ENCODE measurements at regions not wholly inside any gene's neighbourhood (a gene's known extent, or its start where the extent isn't known, plus 50 kb on each side); places are given as distances from the start of the nearest gene placed in this dataset.

GRCh38 chr1:230577537-230577936 lies 64.7 kb upstream of the COG2 start:
- TF ChIP-seq POLR2A (IDR thresholded peaks at IDR 0.05; ENCODE audit: low read depth, low read length) (no peak), TAF1 (IDR thresholded peaks at IDR 0.05; ENCODE audit: low read depth, low read length) (no peak), POLR2AphosphoS5 (IDR thresholded peaks at IDR 0.05; ENCODE audit: low read depth, low read length) (no peak)
